AG04450 (cell line): ENCODE measurements at regions not wholly inside any gene's neighbourhood (a gene's known extent, or its start where the extent isn't known, plus 50 kb on each side); places are given as distances from the start of the nearest gene placed in this dataset.

Experiments
- CTCF ChIA-PET: fragments of 300-600, 350-600 bp; formaldehyde crosslinking; extraction: SDS; loops from one replicate; lab custom pipeline; 2022; ENCODE audit warnings: antibody characterized with exemption, inconsistent platforms; lab: Charles Lee
- POLR2A ChIA-PET: fragments of 350-600 bp; formaldehyde crosslinking; extraction: SDS; loops from one replicate; lab custom pipeline; 2021; ENCODE audit warnings: antibody characterized with exemption, inconsistent platforms; lab: Yijun Ruan, JAX
- DNase-seq: peaks from one replicate; pipeline ENCODE4 v3.0.0-alpha.2; 2011; ENCODE audit warnings: low read depth, low spot score
- H3K27ac ChIP-seq: one replicate; pipeline ENCODE4 v1.5.1; 2012; ENCODE audit warnings: low read depth, low read length, control low read depth
- H3K27me3 ChIP-seq: one replicate; pipeline ENCODE4 v1.6.0; 2012; ENCODE audit warnings: low read length; ENCODE audit not compliant: control insufficient read depth, insufficient read depth
- H3K4me3 ChIP-seq: 2 replicates; pipeline ENCODE4 v1.5.1; 2011; ENCODE audit warnings: mild to moderate bottlenecking, low read depth, low read length, control low read depth
- H3K9me3 ChIP-seq: 2 replicates; pipeline ENCODE4 v1.5.1; 2012; ENCODE audit warnings: low read length; ENCODE audit not compliant: control insufficient read depth, insufficient read depth
- TF ChIP-seq, protein P1 (sequence below): IDR thresholded peaks from 2 replicates; pipeline ENCODE4 v1.5.1; 2011; ENCODE audit warnings: low read depth, low read length, control low read depth, inconsistent platforms

DNA sequence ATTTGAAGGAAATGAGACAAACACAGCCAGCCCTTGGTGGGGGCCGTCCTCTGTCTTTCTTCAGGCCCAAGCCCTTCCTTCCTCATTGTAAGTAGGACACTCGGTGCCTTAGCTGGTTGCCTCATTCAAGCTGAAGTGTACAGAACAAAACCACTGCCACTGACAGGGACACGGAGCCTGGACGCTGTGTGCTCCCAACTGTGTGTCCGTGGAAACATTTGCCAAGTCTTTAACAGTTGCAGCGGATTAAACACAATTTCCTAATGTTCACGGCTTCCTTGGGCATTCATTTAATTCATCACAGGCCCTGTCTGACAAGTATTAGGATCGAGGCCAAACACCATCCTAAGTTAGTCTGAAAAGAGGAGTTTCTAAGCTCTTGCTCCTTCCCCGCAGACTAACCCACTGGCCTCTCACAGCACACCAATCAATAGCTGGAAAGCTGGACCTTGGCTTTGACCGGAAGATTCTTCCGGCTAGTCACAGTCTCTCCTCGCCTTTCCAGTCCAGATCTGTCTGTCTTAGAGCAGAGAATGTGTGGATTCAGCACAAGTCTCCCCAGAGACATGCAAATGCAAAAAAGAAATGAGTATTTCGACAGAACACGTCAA lies 68.7 kb upstream of the ACSL3 start:
- Histone ChIP-seq H3K9me3 (no peaks in the 10 kb centered on the region), H3K27me3 (no peaks in the 10 kb centered on the region), H3K27ac (no peak overlapping the region), H3K4me3 (no peak overlapping the region)
- CTCF ChIA-PET: interaction anchor here (1.3 kb wide), 1 partner anchor 101 kb away, joined by 5 read pairs; no protein-coding TSS in a partner anchor
- POLR2A ChIA-PET: no interaction called here
- DNase-seq: no peak
- TF ChIP-seq, protein P1, sequence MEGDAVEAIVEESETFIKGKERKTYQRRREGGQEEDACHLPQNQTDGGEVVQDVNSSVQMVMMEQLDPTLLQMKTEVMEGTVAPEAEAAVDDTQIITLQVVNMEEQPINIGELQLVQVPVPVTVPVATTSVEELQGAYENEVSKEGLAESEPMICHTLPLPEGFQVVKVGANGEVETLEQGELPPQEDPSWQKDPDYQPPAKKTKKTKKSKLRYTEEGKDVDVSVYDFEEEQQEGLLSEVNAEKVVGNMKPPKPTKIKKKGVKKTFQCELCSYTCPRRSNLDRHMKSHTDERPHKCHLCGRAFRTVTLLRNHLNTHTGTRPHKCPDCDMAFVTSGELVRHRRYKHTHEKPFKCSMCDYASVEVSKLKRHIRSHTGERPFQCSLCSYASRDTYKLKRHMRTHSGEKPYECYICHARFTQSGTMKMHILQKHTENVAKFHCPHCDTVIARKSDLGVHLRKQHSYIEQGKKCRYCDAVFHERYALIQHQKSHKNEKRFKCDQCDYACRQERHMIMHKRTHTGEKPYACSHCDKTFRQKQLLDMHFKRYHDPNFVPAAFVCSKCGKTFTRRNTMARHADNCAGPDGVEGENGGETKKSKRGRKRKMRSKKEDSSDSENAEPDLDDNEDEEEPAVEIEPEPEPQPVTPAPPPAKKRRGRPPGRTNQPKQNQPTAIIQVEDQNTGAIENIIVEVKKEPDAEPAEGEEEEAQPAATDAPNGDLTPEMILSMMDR: no peak

DNA sequence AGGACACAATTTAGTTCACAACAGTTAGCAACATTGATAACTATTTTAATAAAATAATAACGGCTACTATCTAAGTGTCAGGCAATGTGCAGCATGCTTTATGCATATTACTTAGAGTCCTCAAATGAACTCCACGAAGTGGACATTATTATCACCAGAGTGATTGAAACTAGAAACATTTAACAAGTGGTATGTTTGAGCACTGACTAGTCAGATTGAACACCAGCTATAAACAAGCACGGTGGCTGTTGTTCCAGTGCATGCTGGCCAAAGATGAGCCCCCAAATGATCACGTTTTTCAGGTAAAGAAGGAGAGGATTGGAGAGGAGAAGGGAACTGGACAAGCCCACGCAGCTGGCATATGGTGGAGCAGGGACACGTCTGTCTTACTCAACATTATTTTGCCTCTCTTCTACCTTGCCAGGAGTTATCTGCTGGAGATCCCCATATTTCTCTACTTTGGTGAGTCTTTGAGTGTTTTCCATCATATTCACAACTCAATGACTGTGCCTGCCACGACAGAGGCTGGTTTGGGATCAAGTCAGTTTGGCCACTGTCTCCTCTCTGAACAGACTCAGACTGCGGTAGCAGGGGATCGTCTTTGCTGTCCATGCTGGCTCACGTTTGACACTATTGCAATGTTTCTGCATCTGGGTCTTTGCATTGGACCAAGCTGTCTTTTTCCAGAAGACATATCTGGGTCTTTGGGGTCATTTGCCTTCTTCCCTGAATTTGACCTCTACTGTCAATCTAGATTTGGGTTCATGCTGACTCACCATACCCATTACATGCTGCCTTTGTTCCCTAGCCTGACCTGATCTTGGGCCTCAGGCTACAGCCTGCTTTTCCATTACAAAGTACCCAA lies 66.0 kb upstream of the ACSL3 start:
- CTCF ChIA-PET: no interaction called here
- POLR2A ChIA-PET: interaction anchor here (0.5 kb wide), 1 partner anchor 109 kb away, joined by 3 read pairs; no protein-coding TSS in a partner anchor
- Histone ChIP-seq H3K27me3 (no peaks in the 10 kb centered on the region), H3K9me3 (no peaks in the 10 kb centered on the region), H3K4me3 (no peak overlapping the region), H3K27ac (no peak overlapping the region)
- TF ChIP-seq, protein P1: no peak
- DNase-seq: no peak

DNA sequence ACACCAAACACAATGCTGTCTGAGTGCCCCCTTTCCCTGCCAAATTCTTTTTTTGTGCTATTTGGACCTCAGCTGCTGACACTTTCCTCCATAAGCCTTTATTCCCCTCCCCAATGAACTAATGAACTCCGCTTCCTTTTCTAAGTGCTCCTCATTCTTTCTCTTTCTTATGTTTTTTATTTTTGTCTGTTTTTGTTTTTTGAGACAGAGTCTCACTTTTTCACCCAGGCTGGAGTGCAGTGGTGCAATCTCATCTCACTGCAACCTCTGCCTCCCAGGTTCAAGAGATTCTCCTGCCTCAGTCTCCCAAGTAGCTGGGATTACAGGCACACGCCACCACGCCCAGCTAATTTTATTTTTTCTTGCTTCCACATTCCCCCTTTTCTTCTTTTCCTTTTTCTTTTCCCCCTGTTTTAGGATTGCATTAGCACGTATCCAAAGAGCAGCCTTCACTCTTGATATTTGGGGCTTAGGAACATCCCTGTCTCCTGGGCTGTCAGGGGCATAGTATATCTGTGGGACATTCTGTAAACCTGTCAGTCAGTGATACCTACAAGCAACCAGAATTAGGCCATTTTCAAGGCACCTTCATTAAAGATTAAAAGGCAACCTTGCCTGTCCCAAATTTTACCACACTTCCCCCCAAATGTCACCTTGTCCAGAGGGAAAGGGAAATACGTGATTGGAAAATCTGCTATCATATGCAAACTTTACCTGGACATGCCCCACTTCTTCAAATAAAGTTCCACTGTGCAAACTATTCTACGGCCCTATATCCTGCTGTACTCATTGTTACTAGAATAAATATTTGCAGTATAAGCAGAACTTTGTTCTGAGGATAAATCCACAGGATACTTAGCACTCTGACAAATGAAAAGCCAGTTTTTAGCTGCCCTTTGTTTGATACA lies 65.1 kb upstream of the ACSL3 start:
- Histone ChIP-seq H3K27me3 (no peaks in the 10 kb centered on the region), H3K27ac (no peak overlapping the region), H3K4me3 (no peak overlapping the region), H3K9me3 (no peaks in the 10 kb centered on the region)
- TF ChIP-seq, protein P1: no peak
- ChIA-PET CTCF (interaction anchor here (0.6 to 2.9 kb wide), 6 partner anchors 8 to 108 kb away, joined by 3 to 23 read pairs (median 10); no protein-coding TSS in a partner anchor), POLR2A (interaction anchor here (0.5 kb wide), 1 partner anchor 108 kb away, joined by 3 read pairs; no protein-coding TSS in a partner anchor)
- no peak for DNase-seq

DNA sequence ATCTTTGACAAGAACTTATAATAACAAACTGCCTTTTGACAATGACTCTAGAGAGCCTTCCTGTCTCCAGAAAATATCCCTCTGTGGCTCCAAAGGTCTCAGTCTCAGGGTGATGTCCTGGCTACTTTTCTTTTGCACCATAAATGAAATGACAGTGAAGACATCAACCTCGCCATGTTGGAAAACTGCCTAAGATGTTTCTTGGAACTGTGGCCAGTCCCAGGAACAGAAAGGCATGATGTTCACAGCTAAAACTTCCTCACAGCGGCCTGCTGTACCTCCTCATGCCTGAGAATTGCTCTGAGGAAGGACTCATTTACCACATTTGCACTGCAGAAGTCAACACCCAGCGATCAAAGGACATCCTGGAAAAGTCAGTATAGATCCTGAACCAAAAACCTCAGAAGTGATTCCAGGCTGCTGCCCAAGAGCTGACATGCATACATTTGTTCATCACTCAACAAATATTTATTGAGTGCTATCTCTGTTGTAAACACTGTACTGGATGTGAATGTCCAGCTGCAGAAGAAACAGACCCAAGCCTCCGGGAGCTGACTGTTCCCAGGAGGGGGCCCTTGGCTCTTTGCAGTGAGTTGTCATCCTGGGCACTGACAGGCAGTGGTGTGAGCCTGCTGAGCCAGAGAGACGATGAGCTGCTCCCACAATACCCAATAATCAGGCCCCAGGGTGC lies 64.3 kb upstream of the ACSL3 start:
- Histone ChIP-seq H3K9me3 (no peaks in the 10 kb centered on the region), H3K27me3 (no peaks in the 10 kb centered on the region), H3K4me3 (no peak overlapping the region), H3K27ac (no peak overlapping the region)
- TF ChIP-seq, protein P1: no peak
- ChIA-PET POLR2A (interaction anchor here (0.6 to 0.9 kb wide), 3 partner anchors 33 to 132 kb away, joined by 3 to 6 read pairs (median 6); no protein-coding TSS in a partner anchor), CTCF (interaction anchor here (0.6 to 2.9 kb wide), 29 partner anchors 9 to 646 kb away, joined by 3 to 23 read pairs (median 5); no protein-coding TSS in a partner anchor)
- DNase-seq: no peak
